ENCODE measurements at regions not wholly inside any gene's neighbourhood (a gene's known extent, or its start where the extent isn't known, plus 50 kb on each side); places are given as distances from the start of the nearest gene placed in this dataset.

DNA sequence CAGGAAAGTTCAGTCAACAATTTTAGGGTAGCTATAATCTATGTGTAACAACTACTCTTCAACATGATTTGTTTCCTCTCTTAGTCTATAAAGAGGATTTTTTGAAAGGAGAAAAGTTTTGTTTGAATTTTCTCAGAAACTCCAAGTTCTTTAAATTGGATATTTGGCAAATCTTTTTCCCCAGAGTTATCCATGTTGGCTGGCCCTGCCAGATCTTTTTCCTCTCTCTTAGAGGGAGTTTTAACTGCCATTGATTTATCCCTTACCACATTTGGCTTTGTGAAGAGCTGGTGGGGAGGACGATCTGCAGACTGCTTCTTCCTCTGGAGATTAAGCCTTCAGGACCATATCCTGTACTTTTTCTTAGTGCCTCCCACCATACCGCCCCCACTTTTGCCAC is 64.9 kb upstream of the ROPN1 start:
- TF ChIP-seq ZKSCAN1 (IDR thresholded peaks at IDR 0.05; ENCODE audit: low read length) (no peak), KAT2B (IDR thresholded peaks at IDR 0.05; ENCODE audit: borderline replicate concordance, low read depth, low read length) (no peak), ARID2 (CRISPR knock-in tag; IDR thresholded peaks at IDR 0.05; ENCODE audit: borderline replicate concordance) (no peak), ZNF556 (CRISPR knock-in tag; IDR thresholded peaks at IDR 0.05; ENCODE audit: borderline replicate concordance) (no peak), TAF1 (CRISPR knock-in tag; IDR thresholded peaks at IDR 0.05) (no peak), ZNF558 (CRISPR knock-in tag; IDR thresholded peaks at IDR 0.05; ENCODE audit: borderline replicate concordance) (no peak), ZNF562 (CRISPR knock-in tag; IDR thresholded peaks at IDR 0.05; ENCODE audit: borderline replicate concordance) (no peak)
- TF ChIP-seq, protein P1, sequence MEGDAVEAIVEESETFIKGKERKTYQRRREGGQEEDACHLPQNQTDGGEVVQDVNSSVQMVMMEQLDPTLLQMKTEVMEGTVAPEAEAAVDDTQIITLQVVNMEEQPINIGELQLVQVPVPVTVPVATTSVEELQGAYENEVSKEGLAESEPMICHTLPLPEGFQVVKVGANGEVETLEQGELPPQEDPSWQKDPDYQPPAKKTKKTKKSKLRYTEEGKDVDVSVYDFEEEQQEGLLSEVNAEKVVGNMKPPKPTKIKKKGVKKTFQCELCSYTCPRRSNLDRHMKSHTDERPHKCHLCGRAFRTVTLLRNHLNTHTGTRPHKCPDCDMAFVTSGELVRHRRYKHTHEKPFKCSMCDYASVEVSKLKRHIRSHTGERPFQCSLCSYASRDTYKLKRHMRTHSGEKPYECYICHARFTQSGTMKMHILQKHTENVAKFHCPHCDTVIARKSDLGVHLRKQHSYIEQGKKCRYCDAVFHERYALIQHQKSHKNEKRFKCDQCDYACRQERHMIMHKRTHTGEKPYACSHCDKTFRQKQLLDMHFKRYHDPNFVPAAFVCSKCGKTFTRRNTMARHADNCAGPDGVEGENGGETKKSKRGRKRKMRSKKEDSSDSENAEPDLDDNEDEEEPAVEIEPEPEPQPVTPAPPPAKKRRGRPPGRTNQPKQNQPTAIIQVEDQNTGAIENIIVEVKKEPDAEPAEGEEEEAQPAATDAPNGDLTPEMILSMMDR (CRISPR knock-in tag; IDR thresholded peaks at IDR 0.05) = no peak
- TF ChIP-seq, protein P2, sequence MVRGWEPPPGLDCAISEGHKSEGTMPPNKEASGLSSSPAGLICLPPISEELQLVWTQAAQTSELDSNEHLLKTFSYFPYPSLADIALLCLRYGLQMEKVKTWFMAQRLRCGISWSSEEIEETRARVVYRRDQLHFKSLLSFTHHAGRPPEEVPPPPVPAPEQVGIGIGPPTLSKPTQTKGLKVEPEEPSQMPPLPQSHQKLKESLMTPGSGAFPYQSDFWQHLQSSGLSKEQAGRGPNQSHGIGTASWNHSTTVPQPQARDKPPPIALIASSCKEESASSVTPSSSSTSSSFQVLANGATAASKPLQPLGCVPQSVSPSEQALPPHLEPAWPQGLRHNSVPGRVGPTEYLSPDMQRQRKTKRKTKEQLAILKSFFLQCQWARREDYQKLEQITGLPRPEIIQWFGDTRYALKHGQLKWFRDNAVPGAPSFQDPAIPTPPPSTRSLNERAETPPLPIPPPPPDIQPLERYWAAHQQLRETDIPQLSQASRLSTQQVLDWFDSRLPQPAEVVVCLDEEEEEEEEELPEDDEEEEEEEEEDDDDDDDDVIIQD (CRISPR knock-in tag; IDR thresholded peaks at IDR 0.05; ENCODE audit: low read depth) = no peak

Measured in HepG2 (cell line).